Epithelial cell of proximal tubule (primary cell): ENCODE measurements at regions not wholly inside any gene's neighbourhood (a gene's known extent, or its start where the extent isn't known, plus 50 kb on each side); places are given as distances from the start of the nearest gene placed in this dataset.

Experiments used
- DNase-seq: peaks from one replicate; pipeline ENCODE4 v3.0.0-alpha.2; 2011; ENCODE audit warnings: low read depth
- H3K4me3 ChIP-seq: 2 replicates; pipeline ENCODE4 v1.5.1; 2011; ENCODE audit warnings: low read depth, mild to moderate bottlenecking, low read length
- TF ChIP-seq, protein P1 (sequence below): conservative IDR thresholded peaks from 2 replicates; pipeline ENCODE4 v1.5.1; 2012; ENCODE audit warnings: low read depth, mild to moderate bottlenecking, low read length

DNA sequence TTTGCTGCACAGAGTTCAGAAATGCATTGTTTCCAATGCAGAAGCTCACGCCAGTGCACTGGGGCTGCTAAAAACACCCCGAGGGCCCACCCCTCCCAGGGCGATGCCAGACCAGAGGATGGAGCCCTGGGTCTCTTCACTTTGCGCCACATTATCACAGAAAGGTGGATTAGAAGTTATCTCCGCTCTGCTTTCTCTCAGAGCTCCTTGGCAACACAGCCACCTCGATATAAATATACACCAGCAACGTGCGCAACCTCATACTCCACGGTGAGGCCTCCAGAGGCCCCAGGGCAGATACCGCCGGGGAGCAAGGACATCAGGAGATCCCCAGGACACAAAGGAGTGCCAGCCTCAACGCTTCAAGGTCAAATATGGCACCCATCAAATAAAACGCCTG is 121.0 kb upstream of the TBX20 start:
- no peak for DNase-seq
- no peak overlapping the region for H3K4me3 ChIP-seq
- TF ChIP-seq, protein P1, sequence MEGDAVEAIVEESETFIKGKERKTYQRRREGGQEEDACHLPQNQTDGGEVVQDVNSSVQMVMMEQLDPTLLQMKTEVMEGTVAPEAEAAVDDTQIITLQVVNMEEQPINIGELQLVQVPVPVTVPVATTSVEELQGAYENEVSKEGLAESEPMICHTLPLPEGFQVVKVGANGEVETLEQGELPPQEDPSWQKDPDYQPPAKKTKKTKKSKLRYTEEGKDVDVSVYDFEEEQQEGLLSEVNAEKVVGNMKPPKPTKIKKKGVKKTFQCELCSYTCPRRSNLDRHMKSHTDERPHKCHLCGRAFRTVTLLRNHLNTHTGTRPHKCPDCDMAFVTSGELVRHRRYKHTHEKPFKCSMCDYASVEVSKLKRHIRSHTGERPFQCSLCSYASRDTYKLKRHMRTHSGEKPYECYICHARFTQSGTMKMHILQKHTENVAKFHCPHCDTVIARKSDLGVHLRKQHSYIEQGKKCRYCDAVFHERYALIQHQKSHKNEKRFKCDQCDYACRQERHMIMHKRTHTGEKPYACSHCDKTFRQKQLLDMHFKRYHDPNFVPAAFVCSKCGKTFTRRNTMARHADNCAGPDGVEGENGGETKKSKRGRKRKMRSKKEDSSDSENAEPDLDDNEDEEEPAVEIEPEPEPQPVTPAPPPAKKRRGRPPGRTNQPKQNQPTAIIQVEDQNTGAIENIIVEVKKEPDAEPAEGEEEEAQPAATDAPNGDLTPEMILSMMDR = no peak

DNA sequence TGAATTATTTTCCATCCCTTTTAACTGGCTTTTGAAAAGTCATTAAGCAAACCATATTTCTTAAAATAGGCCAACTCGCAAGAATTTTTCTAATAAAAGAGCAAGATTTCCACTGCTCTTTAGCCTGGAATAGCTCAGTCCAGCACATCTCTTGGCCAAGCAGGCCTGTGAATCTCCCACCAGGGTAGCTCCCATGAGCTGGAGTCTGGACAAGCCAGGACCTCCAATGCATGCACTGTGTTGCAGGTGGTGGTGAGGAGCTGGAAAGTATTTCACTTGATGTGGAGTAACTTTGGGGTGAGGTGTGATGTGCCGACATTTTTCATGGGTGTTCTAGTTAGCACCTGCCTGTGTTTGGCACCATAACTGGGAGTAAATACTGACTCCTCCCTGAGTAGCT is 117.3 kb upstream of the TBX20 start:
- H3K4me3 ChIP-seq = no peak overlapping the region
- no peak for DNase-seq
- TF ChIP-seq, protein P1 = no peak

DNA sequence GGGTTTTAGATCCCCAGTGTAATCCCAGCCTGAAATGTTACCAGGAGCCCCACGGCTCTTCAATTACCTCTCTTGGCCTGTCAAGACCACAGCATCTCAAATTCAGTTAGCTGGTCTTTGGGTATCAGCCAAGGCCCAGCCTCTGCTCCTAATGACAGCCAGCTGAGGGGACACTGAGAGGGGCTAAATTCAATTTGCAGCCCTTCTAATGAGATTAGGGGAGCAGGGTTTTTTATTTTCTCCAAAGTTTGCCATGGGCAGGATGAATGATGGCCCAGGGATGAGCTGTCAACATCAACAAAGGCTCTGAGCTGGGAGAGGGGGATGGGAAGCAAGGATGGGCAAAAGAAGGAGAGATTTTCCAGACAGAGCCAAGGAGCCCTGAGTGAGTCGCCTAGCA is 116.8 kb upstream of the TBX20 start:
- no peak for DNase-seq
- TF ChIP-seq, protein P1 = no peak
- no peak overlapping the region for H3K4me3 ChIP-seq

DNA sequence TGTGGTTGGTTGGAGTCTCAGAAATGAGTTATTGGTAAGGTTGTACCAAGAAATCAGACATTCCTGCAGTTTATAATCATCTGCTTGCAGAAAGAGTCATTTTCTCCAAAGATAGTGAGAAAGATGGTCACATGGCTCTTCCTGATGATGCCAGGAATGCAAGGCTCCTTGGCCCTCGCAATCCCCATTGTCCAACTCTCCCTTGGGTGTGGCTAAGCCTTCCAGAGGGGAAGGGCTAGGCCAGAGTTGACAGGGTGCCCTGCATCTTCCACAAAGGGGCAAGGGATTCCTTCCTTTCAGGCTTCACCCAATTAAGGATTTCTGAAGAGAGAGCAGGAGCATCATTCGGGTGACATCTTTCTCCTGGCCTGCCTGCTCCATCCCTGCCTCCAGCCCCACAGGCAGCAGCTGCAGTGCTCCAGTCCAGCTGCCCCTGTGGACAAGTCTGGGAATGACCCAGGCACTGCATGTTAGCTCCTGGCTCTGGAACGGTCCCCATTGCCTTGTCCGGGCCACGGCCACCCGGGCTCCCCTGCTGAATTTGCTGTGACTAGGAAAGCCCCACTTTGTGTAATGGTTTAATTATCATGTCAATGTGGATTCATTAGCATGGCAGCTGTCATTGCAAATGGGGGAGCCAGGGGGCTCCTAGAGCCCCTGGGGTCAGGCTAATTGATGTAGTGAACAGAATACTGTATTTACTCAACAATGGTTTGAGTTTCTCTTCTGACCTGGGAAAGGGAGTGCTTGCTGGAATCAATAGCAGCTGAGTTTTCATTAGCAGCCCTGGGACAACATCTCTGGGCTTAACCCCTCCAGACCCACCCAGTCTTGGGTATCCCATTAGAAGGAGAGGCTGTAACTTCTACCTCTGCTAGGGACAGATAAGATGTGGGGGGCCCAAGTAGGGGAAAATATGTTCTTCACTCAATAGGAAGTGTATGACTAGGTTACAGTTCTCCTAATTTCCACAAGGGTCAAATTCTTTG is 112.6 kb upstream of the TBX20 start:
- H3K4me3 ChIP-seq = no peak overlapping the region
- DNase-seq = no peak
- TF ChIP-seq, protein P1 = no peak

DNA sequence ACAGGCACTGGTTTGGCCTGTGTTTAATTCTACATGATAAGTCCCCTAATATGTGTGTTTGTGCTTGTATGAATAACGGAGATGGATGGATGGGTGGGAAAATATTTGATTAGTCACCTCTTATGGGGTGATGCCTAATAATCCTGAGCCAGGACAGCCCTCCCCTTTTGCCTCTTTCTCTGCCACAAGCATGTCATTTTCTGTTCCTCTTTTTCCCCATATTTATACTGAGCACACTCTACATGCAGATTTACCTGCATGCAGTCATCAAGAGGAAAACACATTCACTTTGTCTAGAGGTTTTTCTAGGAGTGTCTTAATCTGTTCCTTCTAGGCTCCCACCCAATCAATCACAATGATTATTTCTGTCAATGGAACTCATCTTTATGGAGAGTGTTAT is 111.6 kb upstream of the TBX20 start:
- DNase-seq = no peak
- TF ChIP-seq, protein P1 = no peak

DNA sequence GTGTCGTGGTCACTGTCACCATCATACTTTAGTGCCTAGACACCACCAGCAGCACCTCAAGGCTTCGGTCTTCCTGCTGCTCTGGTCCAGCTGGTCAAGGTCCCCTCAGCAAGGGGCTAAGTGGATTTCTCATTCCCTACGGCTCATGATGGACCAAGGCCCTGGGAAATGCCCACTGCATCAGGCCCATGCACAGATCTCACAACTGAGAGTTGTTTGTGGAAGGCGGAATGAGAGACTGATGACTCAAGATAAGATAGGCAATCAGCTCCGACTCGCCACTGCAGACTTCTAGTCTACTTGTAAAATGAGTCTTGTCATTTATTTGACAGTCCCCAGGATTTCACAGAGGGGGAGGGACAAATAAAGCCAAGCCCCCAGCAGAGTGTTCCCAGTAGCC is 108.4 kb upstream of the TBX20 start:
- no peak for DNase-seq
- H3K4me3 ChIP-seq = no peak overlapping the region
- TF ChIP-seq, protein P1 = no peak

More for the DNA sequence above, 111.6 kb upstream of the TBX20 start:
- no peak overlapping the region for H3K4me3 ChIP-seq

DNA sequence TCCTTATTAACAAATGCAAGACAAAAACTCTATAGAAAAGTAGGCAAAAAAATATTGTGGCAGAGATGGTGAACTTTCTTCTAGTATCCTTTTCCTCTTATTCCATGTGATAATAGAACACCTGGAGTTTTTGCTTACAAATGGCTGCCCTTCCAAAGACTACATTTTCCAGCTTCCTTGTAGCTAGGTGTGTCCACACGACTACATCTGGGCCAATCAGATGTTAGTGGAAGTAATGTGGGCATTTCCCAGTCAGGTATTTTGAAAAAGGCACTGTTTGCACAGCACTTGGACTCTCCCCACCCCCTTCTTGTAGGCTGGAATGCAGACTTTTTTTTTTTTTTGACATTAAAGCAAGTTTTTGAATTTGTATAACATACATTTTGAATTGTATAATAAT is 105.5 kb upstream of the TBX20 start:
- no peak for DNase-seq
- H3K4me3 ChIP-seq = no peak overlapping the region
- TF ChIP-seq, protein P1 = no peak
